GM04504 (cell line): ENCODE measurements at regions not wholly inside any gene's neighbourhood (a gene's known extent, or its start where the extent isn't known, plus 50 kb on each side); places are given as distances from the start of the nearest gene placed in this dataset.
A peak's percentile ranks its signal among the peaks of the same experiment; 100 is the strongest.

ENCODE experiments used
- DNase-seq: peaks from one replicate; pipeline ENCODE4 v3.0.0-alpha.2; 2012; ENCODE audit warnings: low read depth

GRCh38 chr14:51307551-51307950, 67.5 kb downstream of the TMX1 start:
- DNase-seq, result no peak

GRCh38 chr14:51308866-51309265, 68.8 kb downstream of the TMX1 start:
- no peak for DNase-seq

- DNase-seq, result no peak
These were observed 70.5 kb downstream of the TMX1 start for GRCh38 chr14:51310505-51310944.

GRCh38 chr14:51314321-51315015, 74.4 kb downstream of the TMX1 start:
- no peak for DNase-seq

- DNase-seq, result no peak
These were observed 77.3 kb downstream of the TMX1 start for GRCh38 chr14:51317373-51317772.

GRCh38 chr14:51318813-51319597, 79.0 kb downstream of the TMX1 start:
- no peak for DNase-seq

GRCh38 chr14:51321036-51321435, 81.0 kb downstream of the TMX1 start:
- DNase-seq, result no peak

- DNase-seq, result no peak
These were observed 83.4 kb downstream of the TMX1 start for GRCh38 chr14:51323492-51323891.

- peak; percentile 47 for DNase-seq
These were observed 87.3 kb downstream of the TMX1 start for GRCh38 chr14:51327376-51327775.

GRCh38 chr14:51328064-51328771, 88.2 kb downstream of the TMX1 start:
- no peak for DNase-seq

GRCh38 chr14:51328772-51329353, 88.8 kb downstream of the TMX1 start:
- DNase-seq, result peak; percentile 63

GRCh38 chr14:51331486-51332367, 91.7 kb downstream of the TMX1 start:
- DNase-seq, result no peak

GRCh38 chr14:51333299-51333698, 93.3 kb downstream of the TMX1 start:
- no peak for DNase-seq

- DNase-seq, result no peak
These were observed 94.0 kb downstream of the TMX1 start for GRCh38 chr14:51333901-51334521.

- DNase-seq, result no peak
These were observed 94.5 kb downstream of the TMX1 start for GRCh38 chr14:51334566-51334965.

- DNase-seq, result no peak
These were observed 95.5 kb downstream of the TMX1 start for GRCh38 chr14:51335531-51335930.

- no peak for DNase-seq
These were observed 96.1 kb downstream of the TMX1 start for GRCh38 chr14:51335961-51336723.

- DNase-seq, result no peak
These were observed 96.7 kb downstream of the TMX1 start for GRCh38 chr14:51336734-51337133.

- no peak for DNase-seq
These were observed 97.5 kb downstream of the TMX1 start for GRCh38 chr14:51337520-51337919.

- no peak for DNase-seq
These were observed 101.3 kb downstream of the TMX1 start for GRCh38 chr14:51341338-51341737.
